ENCODE measurements at regions not wholly inside any gene's neighbourhood (a gene's known extent, or its start where the extent isn't known, plus 50 kb on each side); places are given as distances from the start of the nearest gene placed in this dataset.

- Mint-ChIP-seq H3K36me3 (ENCODE audit: low read depth) (peaks cover 39% of the 10 kb centered on the region), H3K9me3 (peaks cover 13% of the 10 kb centered on the region), H3K4me1 (ENCODE audit: low read depth) (peaks cover 36% of the 10 kb centered on the region), H3K4me3 (no peak overlapping the region), H3K27ac (no peak overlapping the region), H3K27me3 (ENCODE audit: insufficient read depth) (peaks cover 3% of the 10 kb centered on the region)
- no peak for DNase-seq (ENCODE audit: low spot score)
- intact Hi-C loops (cut with micrococcal nuclease): no loop called here
Observed at GRCh38 chr12:124481257-124481750, 86.1 kb downstream of the NCOR2 start.

DNA sequence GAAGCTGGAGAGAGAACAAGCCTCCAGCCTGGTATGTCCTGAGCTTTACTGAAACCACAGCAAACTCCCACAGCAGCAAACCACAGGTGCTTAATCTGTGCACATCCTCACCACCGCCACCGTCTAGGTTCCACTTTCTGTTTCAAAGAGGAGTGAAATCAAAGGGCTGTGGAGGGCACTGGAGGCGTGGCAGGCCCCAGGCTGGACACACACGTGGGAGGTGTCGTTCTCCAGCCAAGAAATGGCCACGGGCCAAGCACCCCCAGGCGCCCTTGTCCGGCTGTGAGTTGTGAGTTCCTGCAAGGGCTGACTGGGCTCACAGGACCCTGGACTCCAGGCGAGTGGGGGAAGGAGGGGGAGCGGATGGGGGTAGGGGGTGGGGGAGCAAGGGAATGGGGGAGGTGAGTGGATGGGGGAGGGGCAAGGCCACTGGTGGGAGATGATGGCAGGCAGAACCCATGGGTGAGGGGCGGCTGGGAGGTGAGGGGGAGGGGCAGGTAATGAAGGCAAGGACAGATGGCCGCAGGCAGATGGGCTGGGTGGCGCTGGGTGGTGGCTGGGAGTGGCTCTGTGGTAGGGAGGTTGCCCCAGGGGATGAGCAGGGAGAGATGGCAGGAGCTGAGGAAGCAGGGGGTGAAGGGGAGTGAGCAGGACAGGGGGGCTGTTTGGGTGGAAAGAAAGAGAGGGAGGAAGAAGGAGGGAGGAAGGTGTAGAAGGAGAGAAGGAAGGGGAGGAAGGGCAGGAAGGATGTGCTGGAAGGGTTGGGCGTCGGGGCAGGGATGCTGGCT is 86.7 kb downstream of the NCOR2 start:
- intact Hi-C loops (cut with micrococcal nuclease): loop anchor here (1.0 kb wide), 3 partner anchors 14 to 23 kb away; no protein-coding TSS in a partner anchor
- peak; percentile 62 for DNase-seq (ENCODE audit: low spot score)
- peaks cover 36% of the 10 kb centered on the region for H3K4me1 Mint-ChIP-seq (ENCODE audit: low read depth)
- peaks cover 15% of the 10 kb centered on the region for H3K9me3 Mint-ChIP-seq
- peaks cover 41% of the 10 kb centered on the region for H3K36me3 Mint-ChIP-seq (ENCODE audit: low read depth)
- no peak overlapping the region for H3K4me3 Mint-ChIP-seq
- H3K27me3 Mint-ChIP-seq (ENCODE audit: insufficient read depth): peaks cover 3% of the 10 kb centered on the region
- peak overlapping the region; percentile 52 for H3K27ac Mint-ChIP-seq

DNA sequence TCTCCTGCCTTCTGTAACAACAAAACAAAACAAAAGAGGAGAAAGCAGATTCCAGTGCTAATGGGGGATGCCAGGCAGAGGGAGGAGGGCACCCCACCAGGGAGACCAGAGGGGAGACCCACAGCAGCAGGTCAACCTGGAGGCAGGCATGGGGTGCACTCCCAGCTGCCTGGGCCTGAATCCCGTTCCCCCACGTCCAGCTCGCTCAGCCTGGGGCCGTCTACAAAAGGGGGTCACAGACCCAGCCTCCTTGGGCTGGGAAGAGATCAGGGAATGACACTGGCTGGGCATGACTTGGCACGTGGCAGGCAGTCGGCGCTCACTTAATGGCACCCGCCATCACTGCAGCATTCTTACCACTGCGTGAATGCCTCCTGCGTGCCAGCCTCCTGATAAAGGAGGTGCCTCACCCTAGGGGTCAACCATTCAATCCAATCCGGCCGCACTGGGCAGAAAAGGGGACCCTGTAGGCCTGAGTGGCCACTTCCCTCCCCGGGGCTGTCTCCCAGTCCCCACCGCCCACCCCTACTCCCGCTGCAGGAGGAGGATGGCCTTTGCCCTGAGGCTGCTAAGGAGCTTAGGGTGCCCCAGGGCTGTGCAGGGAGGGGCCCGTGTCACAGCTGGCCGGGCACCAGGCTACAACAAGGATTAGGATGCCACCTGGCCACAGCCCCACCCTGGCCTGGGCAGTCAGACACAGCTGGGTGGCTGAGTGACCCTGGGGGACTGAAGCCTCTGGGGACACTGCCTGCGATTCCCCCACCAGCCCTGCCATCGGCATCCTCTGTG is 87.5 kb downstream of the NCOR2 start:
- peaks cover 5% of the 10 kb centered on the region for H3K27me3 Mint-ChIP-seq (ENCODE audit: insufficient read depth)
- intact Hi-C loops (cut with micrococcal nuclease): loop anchor here (1.0 kb wide), 3 partner anchors 14 to 23 kb away; no protein-coding TSS in a partner anchor
- H3K27ac Mint-ChIP-seq: peak overlapping the region; percentile 52
- peaks cover 15% of the 10 kb centered on the region for H3K9me3 Mint-ChIP-seq
- no peak overlapping the region for H3K4me3 Mint-ChIP-seq
- peaks cover 43% of the 10 kb centered on the region for H3K36me3 Mint-ChIP-seq (ENCODE audit: low read depth)
- peaks cover 32% of the 10 kb centered on the region for H3K4me1 Mint-ChIP-seq (ENCODE audit: low read depth)
- no peak for DNase-seq (ENCODE audit: low spot score)

- no peak for DNase-seq (ENCODE audit: low spot score)
Observed at GRCh38 chr12:124478985-124479645, 88.3 kb downstream of the NCOR2 start.

GRCh38 chr12:124478416-124478815 is 89.0 kb downstream of the NCOR2 start:
- no peak overlapping the region for H3K4me3 Mint-ChIP-seq
- peaks cover 23% of the 10 kb centered on the region for H3K4me1 Mint-ChIP-seq (ENCODE audit: low read depth)
- no peak for DNase-seq (ENCODE audit: low spot score)
- intact Hi-C loops (cut with micrococcal nuclease): no loop called here
- peaks cover 49% of the 10 kb centered on the region for H3K36me3 Mint-ChIP-seq (ENCODE audit: low read depth)
- peaks cover 25% of the 10 kb centered on the region for H3K9me3 Mint-ChIP-seq
- peak overlapping the region; percentile 7 for H3K27ac Mint-ChIP-seq
- peaks cover 6% of the 10 kb centered on the region for H3K27me3 Mint-ChIP-seq (ENCODE audit: insufficient read depth)

More at GRCh38 chr12:124478985-124479645, 88.3 kb downstream of the NCOR2 start:
- Mint-ChIP-seq H3K27ac (no peak overlapping the region), H3K27me3 (ENCODE audit: insufficient read depth) (peaks cover 6% of the 10 kb centered on the region), H3K4me1 (ENCODE audit: low read depth) (peaks cover 24% of the 10 kb centered on the region), H3K4me3 (no peak overlapping the region), H3K9me3 (peaks cover 18% of the 10 kb centered on the region), H3K36me3 (ENCODE audit: low read depth) (peaks cover 42% of the 10 kb centered on the region)
- intact Hi-C loops (cut with micrococcal nuclease): no loop called here

- no peak for DNase-seq (ENCODE audit: low spot score)
- Mint-ChIP-seq H3K36me3 (ENCODE audit: low read depth) (peaks cover 56% of the 10 kb centered on the region), H3K27me3 (ENCODE audit: insufficient read depth) (peaks cover 6% of the 10 kb centered on the region), H3K9me3 (peaks cover 25% of the 10 kb centered on the region), H3K4me3 (no peak overlapping the region), H3K27ac (no peak overlapping the region), H3K4me1 (ENCODE audit: low read depth) (peaks cover 23% of the 10 kb centered on the region)
- intact Hi-C loops (cut with micrococcal nuclease): no loop called here
Observed at GRCh38 chr12:124477107-124477915, 90.1 kb downstream of the NCOR2 start.

GRCh38 chr12:124476011-124476400 is 91.4 kb downstream of the NCOR2 start:
- Mint-ChIP-seq H3K36me3 (ENCODE audit: low read depth) (peaks cover 60% of the 10 kb centered on the region), H3K27me3 (ENCODE audit: insufficient read depth) (peaks cover 6% of the 10 kb centered on the region), H3K4me1 (ENCODE audit: low read depth) (peaks cover 23% of the 10 kb centered on the region), H3K4me3 (no peak overlapping the region), H3K27ac (no peak overlapping the region), H3K9me3 (peaks cover 25% of the 10 kb centered on the region)
- DNase-seq (ENCODE audit: low spot score): no peak
- intact Hi-C loops (cut with micrococcal nuclease): no loop called here

DNA sequence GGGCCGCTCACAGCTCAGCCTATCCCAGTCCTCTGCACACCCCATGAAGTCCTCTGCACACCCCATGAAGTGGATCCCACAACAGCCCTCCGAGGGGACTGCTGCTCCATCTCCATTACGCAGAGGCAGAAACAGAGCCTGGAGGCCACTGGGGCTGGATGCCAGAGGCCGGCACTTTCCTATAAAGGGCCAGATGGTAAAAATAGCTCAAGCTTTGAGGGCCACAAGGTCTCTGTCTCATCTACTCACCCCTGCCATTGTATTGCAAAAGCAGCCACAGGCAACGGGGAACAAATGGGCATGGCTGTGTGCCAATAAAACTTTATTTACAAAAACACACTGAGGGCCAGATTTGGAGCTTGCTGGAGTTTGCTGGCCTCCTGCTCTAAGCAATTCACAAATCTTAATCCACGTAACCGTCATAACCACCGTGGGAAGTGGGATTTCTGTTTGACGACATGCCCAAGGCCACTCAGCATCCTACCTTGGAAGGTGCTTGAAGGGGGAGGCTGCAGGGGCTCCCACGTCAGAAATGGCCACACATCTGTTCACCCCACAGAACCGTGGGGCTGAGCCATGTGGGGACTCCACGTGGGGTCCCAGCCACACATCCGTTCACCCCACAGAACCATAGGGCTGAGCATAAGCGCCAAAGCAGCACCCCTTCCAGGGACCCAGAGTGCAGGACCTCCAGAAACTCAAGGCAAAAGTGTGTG is 92.0 kb downstream of the NCOR2 start:
- Mint-ChIP-seq H3K27me3 (ENCODE audit: insufficient read depth) (peaks cover 6% of the 10 kb centered on the region), H3K27ac (no peak overlapping the region), H3K4me3 (no peak overlapping the region), H3K4me1 (ENCODE audit: low read depth) (peaks cover 21% of the 10 kb centered on the region), H3K36me3 (ENCODE audit: low read depth) (peaks cover 63% of the 10 kb centered on the region), H3K9me3 (peaks cover 26% of the 10 kb centered on the region)
- DNase-seq (ENCODE audit: low spot score): no peak
- intact Hi-C loops (cut with micrococcal nuclease): no loop called here

- Mint-ChIP-seq H3K27me3 (ENCODE audit: insufficient read depth) (peaks cover 6% of the 10 kb centered on the region), H3K4me3 (no peak overlapping the region), H3K27ac (no peak overlapping the region), H3K36me3 (ENCODE audit: low read depth) (peaks cover 69% of the 10 kb centered on the region), H3K9me3 (peaks cover 32% of the 10 kb centered on the region), H3K4me1 (ENCODE audit: low read depth) (peaks cover 18% of the 10 kb centered on the region)
- no peak for DNase-seq (ENCODE audit: low spot score)
- intact Hi-C loops (cut with micrococcal nuclease): no loop called here
Observed at GRCh38 chr12:124474709-124475108, 92.7 kb downstream of the NCOR2 start.

DNA sequence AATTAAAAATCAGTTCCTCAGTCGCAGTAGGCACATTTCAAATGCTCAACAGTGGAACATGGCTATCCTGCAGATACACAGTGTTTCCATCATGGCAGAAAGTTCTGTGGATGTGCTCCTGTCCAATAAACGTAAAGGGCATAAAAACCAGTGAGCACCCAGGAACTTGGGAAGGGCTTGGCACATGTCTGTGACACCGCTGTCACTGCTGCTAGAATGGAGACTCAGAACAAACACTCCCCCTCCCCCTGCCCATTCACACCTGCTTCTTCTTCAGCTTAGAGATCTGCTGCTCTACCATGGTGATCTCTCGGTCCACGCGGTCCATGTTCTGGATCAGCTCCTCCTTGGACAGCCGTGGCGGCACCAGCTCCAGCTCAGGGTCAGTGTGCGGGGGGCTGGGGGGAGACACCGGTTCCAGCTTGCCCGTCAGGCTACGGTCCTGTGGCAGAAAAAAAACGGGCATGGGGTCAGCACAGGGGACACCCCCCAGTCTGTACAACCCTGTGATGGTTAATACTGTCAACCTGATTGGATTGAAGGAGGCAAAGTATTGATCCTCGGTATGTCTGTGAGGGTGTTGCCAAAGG is 94.6 kb downstream of the NCOR2 start:
- intact Hi-C loops (cut with micrococcal nuclease): no loop called here
- DNase-seq (ENCODE audit: low spot score): no peak
- Mint-ChIP-seq H3K4me3 (no peak overlapping the region), H3K9me3 (peaks cover 41% of the 10 kb centered on the region), H3K36me3 (ENCODE audit: low read depth) (peaks cover 66% of the 10 kb centered on the region), H3K27ac (no peak overlapping the region), H3K27me3 (ENCODE audit: insufficient read depth) (peaks cover 2% of the 10 kb centered on the region), H3K4me1 (ENCODE audit: low read depth) (peaks cover 5% of the 10 kb centered on the region)

GRCh38 chr12:124471828-124472227 is 95.6 kb downstream of the NCOR2 start:
- no peak overlapping the region for H3K4me3 Mint-ChIP-seq
- intact Hi-C loops (cut with micrococcal nuclease): no loop called here
- H3K4me1 Mint-ChIP-seq (ENCODE audit: low read depth): peaks cover 2% of the 10 kb centered on the region
- H3K27me3 Mint-ChIP-seq (ENCODE audit: insufficient read depth): peaks cover 2% of the 10 kb centered on the region
- no peak overlapping the region for H3K27ac Mint-ChIP-seq
- H3K36me3 Mint-ChIP-seq (ENCODE audit: low read depth): peaks cover 57% of the 10 kb centered on the region
- DNase-seq (ENCODE audit: low spot score): no peak
- H3K9me3 Mint-ChIP-seq: peaks cover 33% of the 10 kb centered on the region
